HL-60 (cell line): ENCODE measurements at regions not wholly inside any gene's neighbourhood (a gene's known extent, or its start where the extent isn't known, plus 50 kb on each side); places are given as distances from the start of the nearest gene placed in this dataset.

ENCODE experiments used
- CTCF ChIP-seq: IDR thresholded peaks from one replicate; pipeline ENCODE4 v1.5.1; 2011; ENCODE audit warnings: low read length, control low read depth, inconsistent platforms; ENCODE audit not compliant: insufficient read depth
- GABPA ChIP-seq: IDR thresholded peaks from 2 replicates; pipeline ENCODE4 v1.6.1; 2012; ENCODE audit warnings: low read depth
- POLR2AphosphoS5 ChIP-seq: IDR thresholded peaks from 2 replicates; pipeline ENCODE4 v1.6.1; 2012; ENCODE audit warnings: low read depth
- REST ChIP-seq: IDR thresholded peaks from 2 replicates; pipeline ENCODE4 v1.6.1; 2012; ENCODE audit warnings: low read depth; ENCODE audit not compliant: insufficient replicate concordance
- SPI1 ChIP-seq: IDR thresholded peaks from 2 replicates; pipeline ENCODE4 v1.6.1; 2012; ENCODE audit warnings: low read depth, mild to moderate bottlenecking, borderline replicate concordance

- TF ChIP-seq CTCF (no peak), POLR2AphosphoS5 (no peak), SPI1 (no peak), GABPA (no peak), REST (no peak)
Observed at GRCh38 chr21:16028941-16029464, 299.2 kb downstream of the USP25 start.
